MM.1S (cell line): ENCODE measurements at regions not wholly inside any gene's neighbourhood (a gene's known extent, or its start where the extent isn't known, plus 50 kb on each side); places are given as distances from the start of the nearest gene placed in this dataset.

ENCODE experiments used
- DNase-seq: peaks from one replicate; pipeline ENCODE4 v3.0.0-alpha.2; 2015
- H2AFZ ChIP-seq: fragments of 300-600 bp; sonication (generic); 2 replicates; pipeline ENCODE4 v1.6.0; 2016; ENCODE audit warnings: antibody characterized with exemption, low read length
- H3F3A ChIP-seq: fragments of 300-600 bp; sonication (generic); 2 replicates; pipeline ENCODE4 v1.6.1; 2016; ENCODE audit warnings: mild to moderate bottlenecking, antibody characterized with exemption, low read length, moderate library complexity, mixed read lengths; ENCODE audit not compliant: insufficient read depth
- H3K27ac ChIP-seq: fragments of 300-600 bp; sonication (generic); 2 replicates; pipeline ENCODE4 v1.5.1; 2016; ENCODE audit warnings: mild to moderate bottlenecking, low read length
- H3K27me3 ChIP-seq: fragments of 300-600 bp; sonication (generic); replicated peaks from 2 replicates; pipeline ENCODE4 v1.6.0; 2016; ENCODE audit warnings: low read length; ENCODE audit not compliant: insufficient read depth
- H3K36me3 ChIP-seq: fragments of 300-600 bp; sonication (generic); replicated peaks from 2 replicates; pipeline ENCODE4 v1.6.1; 2016; ENCODE audit warnings: mild to moderate bottlenecking, low read length, mixed read lengths; ENCODE audit not compliant: insufficient read depth
- H3K4me1 ChIP-seq: fragments of 300-600 bp; sonication (generic); 2 replicates; pipeline ENCODE4 v1.6.1; 2016; ENCODE audit warnings: low read length, mixed read lengths
- H3K4me2 ChIP-seq: fragments of 300-600 bp; sonication (generic); 2 replicates; pipeline ENCODE4 v1.6.0; 2016; ENCODE audit warnings: low read depth, low read length
- H3K4me3 ChIP-seq: fragments of 300-600 bp; sonication (generic); 2 replicates; pipeline ENCODE4 v1.5.1; 2016; ENCODE audit warnings: low read length, mixed read lengths
- H3K79me2 ChIP-seq: fragments of 300-600 bp; sonication (generic); 2 replicates; pipeline ENCODE4 v1.6.1; 2016; ENCODE audit warnings: mixed run types, low read length, mixed read lengths
- H3K9ac ChIP-seq: fragments of 300-600 bp; sonication (generic); 2 replicates; pipeline ENCODE4 v1.6.1; 2016; ENCODE audit warnings: low read length, mixed read lengths
- H3K9me2 ChIP-seq: fragments of 300-600 bp; sonication (generic); replicated peaks from 2 replicates; pipeline ENCODE4 v1.6.1; 2016; ENCODE audit warnings: mild to moderate bottlenecking, low read length, mixed read lengths; ENCODE audit not compliant: insufficient read depth
- H3K9me3 ChIP-seq: fragments of 300-600 bp; sonication (generic); replicated peaks from 2 replicates; pipeline ENCODE4 v1.6.1; 2016; ENCODE audit warnings: mild to moderate bottlenecking, low read length, mixed read lengths; ENCODE audit not compliant: insufficient read depth
- H4K20me1 ChIP-seq: fragments of 300-600 bp; sonication (generic); 2 replicates; pipeline ENCODE4 v1.6.1; 2016; ENCODE audit warnings: mild to moderate bottlenecking, low read length, moderate library complexity, mixed read lengths; ENCODE audit not compliant: insufficient read depth
- CTCF ChIP-seq: fragments of 300-600 bp; sonication (generic); IDR thresholded peaks from 2 replicates; pipeline ENCODE4 v1.5.1; 2016; ENCODE audit warnings: antibody characterized with exemption, low read length, mixed read lengths
- EZH2 ChIP-seq: fragments of 300-600 bp; sonication (generic); optimal IDR thresholded peaks from 2 replicates; pipeline ENCODE3; 2017; ENCODE audit warnings: low read depth, mild to moderate bottlenecking, antibody characterized with exemption, low read length, mixed read lengths
- EZH2phosphoT487 ChIP-seq: fragments of 300-600 bp; sonication (generic); IDR thresholded peaks from 2 replicates; pipeline ENCODE4 v1.6.1; 2018; ENCODE audit warnings: antibody characterized with exemption, low read length

GRCh38 chr2:126761256-126761980, 105.5 kb downstream of the GYPC start:
- Histone ChIP-seq H4K20me1 (no peaks in the 10 kb centered on the region), H3K9ac (no peak overlapping the region), H3K36me3 (no peaks in the 10 kb centered on the region), H3K9me3 (no peaks in the 10 kb centered on the region), H3K4me2 (no peak overlapping the region), H3K4me3 (no peak overlapping the region), H2AFZ (no peak overlapping the region), H3K27me3 (no peaks in the 10 kb centered on the region), H3K27ac (no peak overlapping the region), H3K79me2 (no peaks in the 10 kb centered on the region), H3K4me1 (no peaks in the 10 kb centered on the region), H3F3A (no peaks in the 10 kb centered on the region), H3K9me2 (no peaks in the 10 kb centered on the region)
- TF ChIP-seq EZH2phosphoT487: no peak
- TF ChIP-seq CTCF: no peak
- no peak for TF ChIP-seq EZH2
- DNase-seq: no peak

- no peaks in the 10 kb centered on the region for H4K20me1 ChIP-seq
- H2AFZ ChIP-seq: no peak overlapping the region
- H3K4me1 ChIP-seq: no peaks in the 10 kb centered on the region
- H3K79me2 ChIP-seq: no peaks in the 10 kb centered on the region
- no peak for DNase-seq
- H3F3A ChIP-seq: no peaks in the 10 kb centered on the region
- H3K27me3 ChIP-seq: no peaks in the 10 kb centered on the region
- no peak for TF ChIP-seq EZH2phosphoT487
- TF ChIP-seq CTCF: no peak
- no peak for TF ChIP-seq EZH2
- H3K9me3 ChIP-seq: no peaks in the 10 kb centered on the region
- H3K36me3 ChIP-seq: no peaks in the 10 kb centered on the region
- no peaks in the 10 kb centered on the region for H3K9me2 ChIP-seq
- H3K4me3 ChIP-seq: no peak overlapping the region
- H3K9ac ChIP-seq: no peak overlapping the region
- H3K4me2 ChIP-seq: no peak overlapping the region
- H3K27ac ChIP-seq: no peak overlapping the region
Observed at GRCh38 chr2:126761981-126762878, 106.3 kb downstream of the GYPC start.

GRCh38 chr2:126764686-126765265, 108.8 kb downstream of the GYPC start:
- Histone ChIP-seq H3K4me2 (no peak overlapping the region), H3K4me3 (no peak overlapping the region), H3K27me3 (no peaks in the 10 kb centered on the region), H3K9ac (no peak overlapping the region), H3K9me3 (no peaks in the 10 kb centered on the region), H3K79me2 (no peaks in the 10 kb centered on the region), H3K9me2 (no peaks in the 10 kb centered on the region), H3K4me1 (no peaks in the 10 kb centered on the region), H2AFZ (no peak overlapping the region), H3K36me3 (no peaks in the 10 kb centered on the region), H3K27ac (no peak overlapping the region), H3F3A (no peaks in the 10 kb centered on the region), H4K20me1 (no peaks in the 10 kb centered on the region)
- DNase-seq: no peak
- TF ChIP-seq CTCF (no peak), EZH2 (no peak), EZH2phosphoT487 (no peak)
